ENCODE measurements at regions not wholly inside any gene's neighbourhood (a gene's known extent, or its start where the extent isn't known, plus 50 kb on each side); places are given as distances from the start of the nearest gene placed in this dataset.

- TF ChIP-seq POLR2A (IDR thresholded peaks at IDR 0.05; ENCODE audit: low read length) (no peak), GATA1 (IDR thresholded peaks at IDR 0.05; ENCODE audit: low read depth, low read length) (no peak)
Observed at GRCh38 chr3:176523114-176523513, 674.2 kb downstream of the TBL1XR1 start.

Data from erythroblast (primary cell).